ENCODE measurements at regions not wholly inside any gene's neighbourhood (a gene's known extent, or its start where the extent isn't known, plus 50 kb on each side); places are given as distances from the start of the nearest gene placed in this dataset.

DNA sequence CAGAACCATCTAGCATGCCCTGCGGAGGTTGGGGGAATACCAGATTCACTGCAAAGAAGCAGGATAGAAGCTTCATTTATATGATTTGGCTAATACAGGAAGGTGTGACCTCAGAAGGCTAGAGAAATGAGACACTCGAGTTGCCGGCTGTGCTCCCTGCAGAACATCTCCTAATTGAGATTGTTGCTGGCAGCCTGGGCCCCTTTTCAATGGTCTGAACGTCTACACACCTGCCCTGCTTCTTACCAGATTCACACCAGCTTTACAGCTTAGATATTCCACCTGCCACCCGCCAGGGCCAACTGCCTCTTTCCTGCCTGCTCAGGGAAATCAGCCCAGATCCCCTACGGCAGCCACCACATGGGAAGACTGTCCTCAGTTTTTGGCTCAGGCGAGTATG, 475.3 kb upstream of the AUTS2 start:
- Histone ChIP-seq H3K27ac (ENCODE audit: low read depth in 1 of 2, low read length in 1 of 2) (peak overlapping the region in 1 of 2 donors; percentile 2), H3K4me3 (ENCODE audit: low read length in 2 of 2) (no peak overlapping the region), H3K27me3 (ENCODE audit: control insufficient read depth in 2 of 2, insufficient read depth in 1 of 2, low read length in 1 of 2) (no peaks in the 10 kb centered on the region), H3K9me3 (ENCODE audit: control insufficient read depth in 2 of 2, insufficient read depth in 1 of 2, low read length in 1 of 2) (no peaks in the 10 kb centered on the region), H3K4me1 (ENCODE audit: control insufficient read depth in 2 of 2, insufficient read depth in 2 of 2, low read length in 2 of 2) (no peaks in the 10 kb centered on the region), H3K36me3 (ENCODE audit: control insufficient read depth in 2 of 2, insufficient read depth in 2 of 2, low read length in 1 of 2) (no peaks in the 10 kb centered on the region)
- 83% methylated on average over 7 of the region's 7 CpGs for whole genome bisulfite sequencing
- peak in 1 of 9 donors; percentile 6 for DNase-seq (ENCODE audit: low read depth in 6 of 9, low spot score in 9 of 9)

GRCh38 chr7:69126896-69127479, 471.3 kb upstream of the AUTS2 start:
- Histone ChIP-seq H3K4me1 (ENCODE audit: control insufficient read depth in 2 of 2, insufficient read depth in 2 of 2, low read length in 2 of 2) (no peaks in the 10 kb centered on the region), H3K9me3 (ENCODE audit: control insufficient read depth in 2 of 2, insufficient read depth in 1 of 2, low read length in 1 of 2) (no peaks in the 10 kb centered on the region), H3K4me3 (ENCODE audit: low read length in 2 of 2) (no peak overlapping the region), H3K36me3 (ENCODE audit: control insufficient read depth in 2 of 2, insufficient read depth in 2 of 2, low read length in 1 of 2) (no peaks in the 10 kb centered on the region), H3K27ac (ENCODE audit: low read depth in 1 of 2, low read length in 1 of 2) (no peak overlapping the region), H3K27me3 (ENCODE audit: control insufficient read depth in 2 of 2, insufficient read depth in 1 of 2, low read length in 1 of 2) (no peaks in the 10 kb centered on the region)
- DNase-seq (ENCODE audit: low read depth in 6 of 9, low spot score in 9 of 9): no peak
- 91% methylated on average over 7 of the region's 7 CpGs for WGBS

DNA sequence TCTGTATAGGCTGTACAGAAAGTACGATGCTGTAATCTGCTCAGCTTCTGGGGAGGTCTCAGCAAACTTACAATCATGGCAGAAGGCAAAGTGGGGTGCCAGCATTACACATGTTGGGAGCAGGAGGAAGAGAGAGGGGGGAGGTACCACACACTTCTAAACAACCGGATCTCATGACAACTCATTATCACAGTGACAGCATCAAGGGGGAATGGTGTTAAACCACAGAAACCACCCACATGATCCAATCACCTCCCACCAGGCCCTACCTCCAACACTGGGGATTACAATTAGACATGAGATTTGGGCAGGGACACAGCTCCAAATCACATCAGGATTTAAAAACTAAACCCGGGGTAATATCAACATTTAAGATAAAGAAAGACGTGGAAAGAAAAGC, 468.8 kb upstream of the AUTS2 start:
- no peak overlapping the region for H3K4me3 ChIP-seq (ENCODE audit: low read length in 2 of 2)
- H3K9me3 ChIP-seq (ENCODE audit: control insufficient read depth in 2 of 2, insufficient read depth in 1 of 2, low read length in 1 of 2): no peaks in the 10 kb centered on the region
- H3K36me3 ChIP-seq (ENCODE audit: control insufficient read depth in 2 of 2, insufficient read depth in 2 of 2, low read length in 1 of 2): no peaks in the 10 kb centered on the region
- DNase-seq (ENCODE audit: low read depth in 6 of 9, low spot score in 9 of 9): no peak
- no peak overlapping the region for H3K27ac ChIP-seq (ENCODE audit: low read depth in 1 of 2, low read length in 1 of 2)
- H3K27me3 ChIP-seq (ENCODE audit: control insufficient read depth in 2 of 2, insufficient read depth in 1 of 2, low read length in 1 of 2): no peaks in the 10 kb centered on the region
- WGBS: 93% methylated on average over 4 of the region's 4 CpGs
- no peaks in the 10 kb centered on the region for H3K4me1 ChIP-seq (ENCODE audit: control insufficient read depth in 2 of 2, insufficient read depth in 2 of 2, low read length in 2 of 2)

GRCh38 chr7:69129951-69130350, 468.3 kb upstream of the AUTS2 start:
- no peak overlapping the region for H3K4me3 ChIP-seq (ENCODE audit: low read length in 2 of 2)
- no peaks in the 10 kb centered on the region for H3K9me3 ChIP-seq (ENCODE audit: control insufficient read depth in 2 of 2, insufficient read depth in 1 of 2, low read length in 1 of 2)
- H3K4me1 ChIP-seq (ENCODE audit: control insufficient read depth in 2 of 2, insufficient read depth in 2 of 2, low read length in 2 of 2): no peaks in the 10 kb centered on the region
- no peak overlapping the region for H3K27ac ChIP-seq (ENCODE audit: low read depth in 1 of 2, low read length in 1 of 2)
- 87% methylated on average over 7 of the region's 7 CpGs for WGBS
- H3K27me3 ChIP-seq (ENCODE audit: control insufficient read depth in 2 of 2, insufficient read depth in 1 of 2, low read length in 1 of 2): no peaks in the 10 kb centered on the region
- no peak for DNase-seq (ENCODE audit: low read depth in 6 of 9, low spot score in 9 of 9)
- H3K36me3 ChIP-seq (ENCODE audit: control insufficient read depth in 2 of 2, insufficient read depth in 2 of 2, low read length in 1 of 2): no peaks in the 10 kb centered on the region

DNA sequence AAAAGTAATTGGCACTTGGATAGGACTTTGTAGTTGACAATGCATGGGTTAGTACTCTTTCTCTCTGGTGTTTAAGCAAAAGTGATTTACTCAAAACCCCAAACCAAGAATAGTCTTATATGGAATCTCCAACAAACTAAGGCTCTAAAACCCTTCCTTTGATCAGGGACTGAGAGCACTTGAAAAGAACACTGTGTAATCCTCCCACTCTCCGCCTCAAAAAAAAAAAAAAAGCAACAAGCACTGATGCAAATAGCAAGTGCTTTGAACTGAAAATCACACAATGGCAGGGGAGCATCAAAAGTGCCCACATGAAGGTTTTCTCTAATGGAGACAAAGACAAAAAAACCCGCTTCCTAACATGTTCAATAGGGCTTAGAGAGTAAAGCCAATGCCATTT, 467.9 kb upstream of the AUTS2 start:
- Histone ChIP-seq H3K9me3 (ENCODE audit: control insufficient read depth in 2 of 2, insufficient read depth in 1 of 2, low read length in 1 of 2) (no peaks in the 10 kb centered on the region), H3K4me3 (ENCODE audit: low read length in 2 of 2) (no peak overlapping the region), H3K27me3 (ENCODE audit: control insufficient read depth in 2 of 2, insufficient read depth in 1 of 2, low read length in 1 of 2) (no peaks in the 10 kb centered on the region), H3K27ac (ENCODE audit: low read depth in 1 of 2, low read length in 1 of 2) (no peak overlapping the region), H3K4me1 (ENCODE audit: control insufficient read depth in 2 of 2, insufficient read depth in 2 of 2, low read length in 2 of 2) (no peaks in the 10 kb centered on the region), H3K36me3 (ENCODE audit: control insufficient read depth in 2 of 2, insufficient read depth in 2 of 2, low read length in 1 of 2) (no peaks in the 10 kb centered on the region)
- 75% methylated on average over 2 of the region's 2 CpGs for WGBS
- no peak for DNase-seq (ENCODE audit: low read depth in 6 of 9, low spot score in 9 of 9)

DNA sequence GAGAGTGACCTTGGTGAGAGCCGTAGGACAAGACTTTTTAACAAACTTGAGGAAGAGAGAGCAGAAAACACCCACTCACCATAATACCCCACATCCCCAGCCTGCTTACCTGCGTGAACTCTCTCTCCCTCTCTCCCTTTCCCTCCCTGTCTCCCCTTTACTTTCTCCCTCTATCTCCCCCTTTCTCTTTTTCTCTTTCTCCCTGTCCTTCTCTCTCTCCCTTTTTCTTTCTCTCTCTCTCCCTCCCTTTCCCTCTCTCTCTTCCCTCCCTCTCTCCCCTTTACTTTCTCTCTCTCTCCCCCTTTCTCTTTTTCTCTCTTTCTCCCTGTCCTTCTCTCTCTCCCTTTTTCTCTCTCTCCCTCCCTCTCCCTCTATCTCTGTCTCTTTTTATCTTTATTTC, 464.0 kb upstream of the AUTS2 start:
- H3K9me3 ChIP-seq (ENCODE audit: control insufficient read depth in 2 of 2, insufficient read depth in 1 of 2, low read length in 1 of 2): peaks cover 2 to 3% of the 10 kb centered on the region in 2 donors
- H3K4me3 ChIP-seq (ENCODE audit: low read length in 2 of 2): no peak overlapping the region
- WGBS: 85% methylated on average over 2 of the region's 2 CpGs

GRCh38 chr7:69147631-69148030, 450.6 kb upstream of the AUTS2 start:
- WGBS: 87% methylated on average over 2 of the region's 2 CpGs
- no peaks in the 10 kb centered on the region for H3K4me1 ChIP-seq (ENCODE audit: control insufficient read depth in 2 of 2, insufficient read depth in 2 of 2, low read length in 2 of 2)
- H3K4me3 ChIP-seq (ENCODE audit: low read length in 2 of 2): no peak overlapping the region
- no peak overlapping the region for H3K27ac ChIP-seq (ENCODE audit: low read depth in 1 of 2, low read length in 1 of 2)
- no peaks in the 10 kb centered on the region for H3K36me3 ChIP-seq (ENCODE audit: control insufficient read depth in 2 of 2, insufficient read depth in 2 of 2, low read length in 1 of 2)
- H3K27me3 ChIP-seq (ENCODE audit: control insufficient read depth in 2 of 2, insufficient read depth in 1 of 2, low read length in 1 of 2): no peaks in the 10 kb centered on the region
- DNase-seq (ENCODE audit: low read depth in 6 of 9, low spot score in 9 of 9): no peak
- no peaks in the 10 kb centered on the region for H3K9me3 ChIP-seq (ENCODE audit: control insufficient read depth in 2 of 2, insufficient read depth in 1 of 2, low read length in 1 of 2)

More for the DNA sequence above, 464.0 kb upstream of the AUTS2 start:
- no peak overlapping the region for H3K27ac ChIP-seq (ENCODE audit: low read depth in 1 of 2, low read length in 1 of 2)
- no peaks in the 10 kb centered on the region for H3K27me3 ChIP-seq (ENCODE audit: control insufficient read depth in 2 of 2, insufficient read depth in 1 of 2, low read length in 1 of 2)
- DNase-seq (ENCODE audit: low read depth in 6 of 9, low spot score in 9 of 9): no peak
- no peaks in the 10 kb centered on the region for H3K36me3 ChIP-seq (ENCODE audit: control insufficient read depth in 2 of 2, insufficient read depth in 2 of 2, low read length in 1 of 2)
- no peaks in the 10 kb centered on the region for H3K4me1 ChIP-seq (ENCODE audit: control insufficient read depth in 2 of 2, insufficient read depth in 2 of 2, low read length in 2 of 2)

- DNase-seq (ENCODE audit: low read depth in 6 of 9, low spot score in 9 of 9): no peak
- WGBS: 92% methylated on average over 12 of the region's 12 CpGs
- no peaks in the 10 kb centered on the region for H3K27me3 ChIP-seq (ENCODE audit: control insufficient read depth in 2 of 2, insufficient read depth in 1 of 2, low read length in 1 of 2)
- H3K27ac ChIP-seq (ENCODE audit: low read depth in 1 of 2, low read length in 1 of 2): no peak overlapping the region
- no peaks in the 10 kb centered on the region for H3K4me1 ChIP-seq (ENCODE audit: control insufficient read depth in 2 of 2, insufficient read depth in 2 of 2, low read length in 2 of 2)
- no peaks in the 10 kb centered on the region for H3K9me3 ChIP-seq (ENCODE audit: control insufficient read depth in 2 of 2, insufficient read depth in 1 of 2, low read length in 1 of 2)
- H3K36me3 ChIP-seq (ENCODE audit: control insufficient read depth in 2 of 2, insufficient read depth in 2 of 2, low read length in 1 of 2): no peaks in the 10 kb centered on the region
- H3K4me3 ChIP-seq (ENCODE audit: low read length in 2 of 2): no peak overlapping the region
Observed at GRCh38 chr7:69149804-69150782, 448.2 kb upstream of the AUTS2 start.

- 88% methylated on average over 1 of the region's 1 CpG for WGBS
- Histone ChIP-seq H3K4me1 (ENCODE audit: control insufficient read depth in 2 of 2, insufficient read depth in 2 of 2, low read length in 2 of 2) (no peaks in the 10 kb centered on the region), H3K4me3 (ENCODE audit: low read length in 2 of 2) (no peak overlapping the region), H3K36me3 (ENCODE audit: control insufficient read depth in 2 of 2, insufficient read depth in 2 of 2, low read length in 1 of 2) (no peaks in the 10 kb centered on the region), H3K27me3 (ENCODE audit: control insufficient read depth in 2 of 2, insufficient read depth in 1 of 2, low read length in 1 of 2) (no peaks in the 10 kb centered on the region), H3K27ac (ENCODE audit: low read depth in 1 of 2, low read length in 1 of 2) (no peak overlapping the region), H3K9me3 (ENCODE audit: control insufficient read depth in 2 of 2, insufficient read depth in 1 of 2, low read length in 1 of 2) (no peaks in the 10 kb centered on the region)
- no peak for DNase-seq (ENCODE audit: low read depth in 6 of 9, low spot score in 9 of 9)
Observed at GRCh38 chr7:69162326-69162725, 435.9 kb upstream of the AUTS2 start.

All from thymus (tissue), 11 donors.